ENCODE measurements at regions not wholly inside any gene's neighbourhood (a gene's known extent, or its start where the extent isn't known, plus 50 kb on each side); places are given as distances from the start of the nearest gene placed in this dataset.
A peak's percentile ranks its signal among the peaks of the same experiment; 100 is the strongest.
"Not testable (repeated sequence)": the region's sequence is repeated elsewhere in the genome, so short reads cannot be mapped to it uniquely, and the experiment has no call there.

GRCh38 chr13:54004026-54004699, 975.5 kb downstream of the OLFM4 start:
- no peak for DNase-seq

DNA sequence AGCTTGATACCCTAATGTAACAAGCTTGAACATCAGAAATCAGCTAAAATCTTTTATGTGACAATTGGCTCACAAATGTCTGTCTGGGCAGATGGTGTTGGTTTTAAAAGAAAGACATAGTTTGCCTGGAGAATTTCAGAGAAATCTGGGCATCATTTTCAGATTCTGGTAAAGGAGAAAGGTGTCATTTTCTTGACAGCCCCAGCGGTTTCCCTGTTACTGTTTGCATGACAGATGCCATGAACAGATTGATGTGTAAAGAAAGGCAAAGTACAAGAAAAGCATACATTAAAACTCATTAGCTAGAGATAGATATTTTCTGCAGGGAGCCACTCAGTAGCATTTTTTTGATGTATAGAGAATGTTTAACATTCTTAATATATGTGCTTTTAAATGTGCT, 987.9 kb downstream of the OLFM4 start:
- no peak for DNase-seq

- DNase-seq: no peak
Observed at GRCh38 chr13:54018485-54018884, 989.9 kb downstream of the OLFM4 start.

- peak; percentile 76 for DNase-seq
Observed at GRCh38 chr13:54029226-54029625, 1000.6 kb downstream of the OLFM4 start.

GRCh38 chr13:54029720-54030119, 1001.1 kb downstream of the OLFM4 start:
- no peak for DNase-seq

- no peak for DNase-seq
Observed at GRCh38 chr13:54033323-54033861, 1004.8 kb downstream of the OLFM4 start.

DNA sequence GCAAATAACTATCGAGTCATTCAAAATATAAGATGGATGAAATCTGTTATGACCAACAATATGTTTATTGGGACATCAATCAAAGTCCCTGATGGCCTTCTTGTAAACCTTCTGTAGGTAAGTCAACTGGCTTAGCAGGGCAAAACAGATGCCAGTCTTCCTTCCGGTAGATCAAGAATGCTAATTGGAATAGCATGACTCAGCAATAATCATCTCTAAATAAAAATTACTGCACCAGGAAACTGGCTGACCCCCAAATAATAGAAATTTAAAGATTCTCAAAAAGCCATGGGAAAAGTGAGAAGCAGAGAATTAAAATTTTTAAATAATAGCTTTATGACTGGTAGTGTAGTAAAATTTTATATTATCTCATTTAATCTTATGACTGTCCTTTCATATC, 1005.4 kb downstream of the OLFM4 start:
- DNase-seq: no peak

DNA sequence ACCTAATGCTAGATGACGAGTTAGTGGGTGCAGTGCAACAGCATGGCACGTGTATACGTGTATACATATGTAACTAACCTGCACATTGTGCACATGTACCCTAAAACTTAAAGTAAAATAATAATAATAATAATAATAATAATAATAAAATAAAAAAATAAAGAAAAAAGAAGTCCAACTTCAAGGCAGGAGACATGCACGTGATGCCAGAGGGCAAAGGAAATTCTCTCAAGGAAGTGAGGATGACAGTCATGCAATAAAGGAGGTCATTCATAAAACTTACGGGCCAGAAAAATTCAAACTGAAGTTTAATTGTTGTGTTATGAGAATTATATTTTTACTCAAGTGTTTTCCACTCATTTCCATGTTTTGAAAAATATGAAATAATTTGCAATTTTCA, 1028.8 kb downstream of the OLFM4 start:
- not testable (repeated sequence) for DNase-seq

DNA sequence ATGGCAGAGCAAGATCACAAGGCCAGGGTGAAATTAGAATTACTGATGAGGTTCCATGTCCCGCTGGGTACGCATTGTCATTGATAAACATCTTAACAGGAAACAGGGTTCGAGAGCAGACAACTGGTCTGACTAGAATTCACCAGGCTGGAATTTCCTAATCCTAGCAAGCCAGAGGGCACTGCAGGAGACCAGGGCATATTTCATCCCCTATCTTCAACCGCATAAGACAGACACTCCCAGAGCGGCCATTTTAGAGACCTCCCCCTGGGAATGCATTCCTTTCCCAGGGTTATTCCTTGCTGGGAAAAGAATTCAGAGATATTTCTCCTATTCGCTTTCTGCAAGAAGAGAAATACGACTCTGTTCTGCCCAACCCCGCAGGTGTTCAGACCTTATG, 1041.3 kb downstream of the OLFM4 start:
- not testable (repeated sequence) for DNase-seq

- DNase-seq: no peak
Observed at GRCh38 chr13:54077569-54077968, 1049.0 kb downstream of the OLFM4 start.

- no peak for DNase-seq
Observed at GRCh38 chr13:54078271-54078870, 1049.8 kb downstream of the OLFM4 start.

DNA sequence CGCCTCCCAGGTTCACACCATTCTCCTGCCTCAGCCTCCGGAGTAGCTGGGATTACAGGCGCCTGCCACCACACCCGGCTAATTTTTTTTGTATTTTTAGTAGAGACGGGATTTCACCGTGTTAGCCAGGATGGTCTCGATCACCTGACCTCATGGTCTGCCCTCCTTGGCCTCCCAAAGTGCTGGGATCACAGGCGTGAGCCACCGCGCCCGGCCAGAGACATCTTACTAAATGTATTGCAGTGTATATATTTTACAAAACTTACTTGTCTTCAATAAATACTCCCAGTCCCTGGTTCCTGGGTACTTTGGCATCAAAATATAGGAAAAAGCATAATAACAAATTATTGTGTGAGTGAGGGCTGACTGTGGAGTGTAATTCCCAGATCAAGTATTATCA, 1053.7 kb downstream of the OLFM4 start:
- not testable (repeated sequence) for DNase-seq

- DNase-seq: no peak
Observed at GRCh38 chr13:54091884-54092283, 1063.3 kb downstream of the OLFM4 start.

- no peak for DNase-seq
Observed at GRCh38 chr13:54092686-54093085, 1064.1 kb downstream of the OLFM4 start.

DNA sequence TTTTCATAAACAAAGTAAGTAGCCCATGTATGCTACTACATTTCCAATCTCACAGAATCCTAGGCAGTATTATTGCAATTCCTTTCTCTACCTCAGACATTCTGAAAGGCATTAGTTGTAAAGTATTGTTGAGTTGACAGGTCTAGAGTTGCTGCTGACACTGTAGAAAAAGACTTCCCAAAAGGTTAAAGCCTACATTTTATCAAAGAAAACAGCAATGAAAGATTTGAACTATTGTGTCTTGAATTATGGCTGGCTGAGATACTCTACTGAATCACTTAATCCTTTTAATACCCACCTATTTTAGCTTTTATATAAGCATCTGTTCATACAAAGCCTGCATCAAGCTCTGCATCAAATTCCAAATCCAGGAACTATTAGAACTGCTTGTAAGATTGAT, 1082.0 kb downstream of the OLFM4 start:
- DNase-seq: no peak

GRCh38 chr13:54124700-54125099, 1096.1 kb downstream of the OLFM4 start:
- no peak for DNase-seq

DNA sequence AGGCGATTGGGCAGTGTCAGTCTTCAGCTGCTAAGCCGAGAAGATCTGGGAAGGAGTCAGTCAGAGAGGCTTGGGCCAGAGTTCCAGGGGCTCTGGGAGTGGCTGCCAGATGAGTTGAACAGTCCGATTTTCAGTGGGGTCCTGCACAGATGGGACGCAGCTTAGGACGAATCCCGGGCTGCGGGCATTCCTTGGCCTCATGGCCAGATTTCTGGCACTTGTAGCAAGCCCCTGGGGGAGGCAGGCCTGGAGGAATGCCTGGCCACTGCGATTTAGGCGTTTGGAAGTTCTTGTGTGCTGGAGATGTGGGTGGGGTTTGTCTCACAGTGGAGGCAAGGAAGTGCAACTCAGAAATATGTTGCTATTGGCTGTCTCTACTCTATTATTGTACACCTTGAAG, 1102.3 kb downstream of the OLFM4 start:
- not testable (repeated sequence) for DNase-seq

DNA sequence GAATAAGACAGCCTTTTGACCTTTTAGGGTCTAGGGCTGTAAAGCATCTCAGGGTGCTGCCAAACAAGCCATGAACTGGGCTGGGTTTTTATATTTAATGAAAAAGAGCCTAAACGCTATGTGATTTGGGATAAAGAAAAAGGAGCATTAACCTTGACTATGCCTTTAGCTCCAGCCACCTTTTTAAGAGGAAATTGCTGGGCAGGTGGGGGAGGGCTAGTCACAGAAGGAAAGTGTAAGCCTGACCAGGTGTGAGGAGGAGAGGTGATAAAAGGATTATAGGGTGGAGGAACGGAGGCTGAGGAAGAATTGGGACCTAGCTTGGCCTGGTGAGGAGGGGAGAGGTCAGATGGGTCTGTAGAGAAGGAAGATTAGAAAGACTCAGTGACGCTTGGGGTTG, 1102.8 kb downstream of the OLFM4 start:
- not testable (repeated sequence) for DNase-seq

- not testable (repeated sequence) for DNase-seq
Observed at GRCh38 chr13:54132127-54132526, 1103.5 kb downstream of the OLFM4 start.

DNA sequence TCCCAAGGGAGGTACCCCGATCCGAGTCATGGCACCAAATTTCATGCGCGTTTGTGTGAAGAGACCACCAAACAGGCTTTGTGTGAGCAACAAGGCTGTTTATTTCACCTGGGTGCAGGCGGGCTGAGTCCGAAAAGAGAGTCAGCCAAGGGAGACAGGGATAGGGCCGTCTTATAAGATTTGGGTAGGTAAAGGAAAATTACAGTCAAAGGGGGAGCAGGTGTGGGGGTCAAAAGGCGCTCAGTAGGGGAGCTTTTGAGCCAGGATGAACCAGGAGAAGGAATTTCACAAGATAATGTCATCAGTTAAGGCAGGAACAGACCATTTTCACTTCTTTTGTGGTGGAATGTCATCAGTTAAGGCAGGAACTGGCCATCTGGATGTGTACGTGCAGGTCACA, 1104.1 kb downstream of the OLFM4 start:
- DNase-seq: not testable (repeated sequence)

- no peak for DNase-seq
Observed at GRCh38 chr13:54133746-54134145, 1105.1 kb downstream of the OLFM4 start.

GRCh38 chr13:54144828-54145227, 1116.2 kb downstream of the OLFM4 start:
- DNase-seq: no peak

- no peak for DNase-seq
Observed at GRCh38 chr13:54150851-54151250, 1122.2 kb downstream of the OLFM4 start.

GRCh38 chr13:54162069-54162468, 1133.5 kb downstream of the OLFM4 start:
- no peak for DNase-seq
